Activated CD8-positive, alpha-beta memory T cell treated with anti-CD3 and anti-CD28 coated beads, Interleukin-2, amount 50 U/mL, for 24 hours (primary cell): ENCODE measurements at regions not wholly inside any gene's neighbourhood (a gene's known extent, or its start where the extent isn't known, plus 50 kb on each side); places are given as distances from the start of the nearest gene placed in this dataset.

Source experiments
- DNase-seq: peaks from one replicate; pipeline ENCODE4 v3.0.0-alpha.2; 2020; ENCODE audit errors: extremely low read depth

GRCh38 chr13:48761256-48761655, 107.5 kb downstream of the CYSLTR2 start:
- DNase-seq = no peak

GRCh38 chr13:48769107-48769704, 115.5 kb downstream of the CYSLTR2 start:
- DNase-seq = peak; percentile 67

- no peak for DNase-seq
Measured at GRCh38 chr13:48770372-48770771, 116.6 kb downstream of the CYSLTR2 start.

- DNase-seq = no peak
Measured at GRCh38 chr13:48772908-48773307, 119.2 kb downstream of the CYSLTR2 start.

GRCh38 chr13:48773531-48774275, 120.0 kb downstream of the CYSLTR2 start:
- no peak for DNase-seq

GRCh38 chr13:48775285-48775684, 121.6 kb downstream of the CYSLTR2 start:
- DNase-seq = no peak

- DNase-seq = no peak
Measured at GRCh38 chr13:48775804-48776203, 122.1 kb downstream of the CYSLTR2 start.

- no peak for DNase-seq
Measured at GRCh38 chr13:48776401-48776800, 122.7 kb downstream of the CYSLTR2 start.

GRCh38 chr13:48778610-48779009, 124.9 kb downstream of the CYSLTR2 start:
- DNase-seq = no peak

GRCh38 chr13:48780713-48781341, 127.1 kb downstream of the CYSLTR2 start:
- DNase-seq = no peak

- DNase-seq = no peak
Measured at GRCh38 chr13:48782429-48782840, 128.7 kb downstream of the CYSLTR2 start.

GRCh38 chr13:48783181-48783630, 129.5 kb downstream of the CYSLTR2 start:
- DNase-seq = no peak

GRCh38 chr13:48783695-48784230, 130.0 kb downstream of the CYSLTR2 start:
- DNase-seq = no peak

GRCh38 chr13:48784916-48785548, 131.3 kb downstream of the CYSLTR2 start:
- no peak for DNase-seq

- no peak for DNase-seq
Measured at GRCh38 chr13:48790199-48790598, 136.5 kb downstream of the CYSLTR2 start.

GRCh38 chr13:48790966-48791365, 137.2 kb downstream of the CYSLTR2 start:
- no peak for DNase-seq

GRCh38 chr13:48797127-48797526, 143.4 kb downstream of the CYSLTR2 start:
- DNase-seq = no peak

GRCh38 chr13:48797761-48798160, 144.0 kb downstream of the CYSLTR2 start:
- no peak for DNase-seq

GRCh38 chr13:48798180-48798579, 144.5 kb downstream of the CYSLTR2 start:
- no peak for DNase-seq

GRCh38 chr13:48801255-48801654, 147.5 kb downstream of the CYSLTR2 start:
- no peak for DNase-seq

GRCh38 chr13:48804821-48805601, 151.3 kb downstream of the CYSLTR2 start:
- no peak for DNase-seq
